WTC11 (cell line): ENCODE measurements at regions not wholly inside any gene's neighbourhood (a gene's known extent, or its start where the extent isn't known, plus 50 kb on each side); places are given as distances from the start of the nearest gene placed in this dataset.

Source experiments
- ATAC-seq: fragments of 200-7000 bp; cut with Tn5 transposase; 2 replicates; pipeline ENCODE4 v1.10.0; 2021; ENCODE audit warnings: mild to moderate bottlenecking, moderate library complexity
- CTCF ChIA-PET: fragments of 300-600 bp; sonication (Branson Sonifier 250); formaldehyde crosslinking; loops from one replicate; lab custom pipeline; 2021; ENCODE audit warnings: antibody characterized with exemption; lab: Charles Lee
- POLR2A ChIA-PET: fragments of 350-600 bp; sonication (Branson Sonifier 250); formaldehyde crosslinking; loops from one replicate; lab custom pipeline; 2021; ENCODE audit warnings: antibody characterized with exemption; lab: Charles Lee
- DNase-seq: peaks from one replicate; pipeline ENCODE4 v3.0.0; 2021; ENCODE audit warnings: low spot score
- H3K27ac Mint-ChIP-seq: 2 replicates; pipeline ENCODE4 v1.8.0; 2021; ENCODE audit warnings: mixed read lengths
- H3K27me3 Mint-ChIP-seq: 2 replicates; pipeline ENCODE4 v1.8.0; 2021; ENCODE audit warnings: low read depth, mild to moderate bottlenecking, moderate library complexity, mixed read lengths
- H3K36me3 Mint-ChIP-seq: 2 replicates; pipeline ENCODE4 v1.8.0; 2021; ENCODE audit warnings: mixed read lengths
- H3K4me1 Mint-ChIP-seq: 2 replicates; pipeline ENCODE4 v1.8.0; 2022; ENCODE audit warnings: mixed read lengths
- H3K4me3 Mint-ChIP-seq: 2 replicates; pipeline ENCODE4 v1.8.0; 2021; ENCODE audit warnings: mild to moderate bottlenecking, moderate library complexity, mixed read lengths
- H3K9me3 Mint-ChIP-seq: 2 replicates; pipeline ENCODE4 v1.8.0; 2021; ENCODE audit warnings: mixed read lengths
- CREB1 ChIP-seq: sonication (generic); formaldehyde crosslinking; IDR thresholded peaks from 2 replicates; pipeline ENCODE4 v1.8.0; 2023; ENCODE audit warnings: mild to moderate bottlenecking, missing genetic modification reagents
- E2F1 ChIP-seq: sonication (generic); formaldehyde crosslinking; IDR thresholded peaks from 2 replicates; pipeline ENCODE4 v1.8.0; 2022; ENCODE audit warnings: mild to moderate bottlenecking, missing genetic modification reagents
- E2F4 ChIP-seq: sonication (generic); formaldehyde crosslinking; IDR thresholded peaks from 2 replicates; pipeline ENCODE4 v1.8.1; 2022; ENCODE audit warnings: low read depth, mild to moderate bottlenecking, moderate library complexity, missing genetic modification reagents, borderline replicate concordance
- E2F5 ChIP-seq: sonication (generic); formaldehyde crosslinking; IDR thresholded peaks from 2 replicates; pipeline ENCODE4 v1.8.1; 2022; ENCODE audit warnings: mild to moderate bottlenecking, moderate library complexity, missing genetic modification reagents
- ELF4 ChIP-seq: sonication (generic); formaldehyde crosslinking; IDR thresholded peaks from 2 replicates; pipeline ENCODE4 v1.8.1; 2022; ENCODE audit warnings: low read depth, mild to moderate bottlenecking, moderate library complexity, missing genetic modification reagents
- ESRRA ChIP-seq: sonication (generic); formaldehyde crosslinking; IDR thresholded peaks from 2 replicates; pipeline ENCODE4 v1.8.1; 2022; ENCODE audit warnings: mild to moderate bottlenecking, missing genetic modification reagents, borderline replicate concordance
- GABPB1 ChIP-seq: sonication (generic); formaldehyde crosslinking; IDR thresholded peaks from 2 replicates; pipeline ENCODE4 v1.8.1; 2023; ENCODE audit warnings: mild to moderate bottlenecking, missing genetic modification reagents
- GRHL2 ChIP-seq: fragments of 250-450 bp; sonication (Bioruptor Pico); IDR thresholded peaks from 2 replicates; pipeline ENCODE4 v1.8.0; 2022; ENCODE audit warnings: mild to moderate bottlenecking, moderate library complexity; ENCODE audit not compliant: insufficient replicate concordance, severe bottlenecking
- KAT7 ChIP-seq: sonication (generic); formaldehyde crosslinking; IDR thresholded peaks from 2 replicates; pipeline ENCODE4 v1.8.1; 2023; ENCODE audit warnings: missing genetic modification reagents, mild to moderate bottlenecking, borderline replicate concordance
- NFYB ChIP-seq: sonication (generic); formaldehyde crosslinking; conservative IDR thresholded peaks from 2 replicates; pipeline ENCODE4 v1.8.0; 2022; ENCODE audit warnings: low read depth, missing genetic modification reagents
- NR3C1 ChIP-seq: sonication (generic); formaldehyde crosslinking; conservative IDR thresholded peaks from 2 replicates; pipeline ENCODE4 v1.8.1; 2023; ENCODE audit warnings: low read depth, mild to moderate bottlenecking, missing genetic modification reagents
- OVOL2 ChIP-seq: fragments of 250-450 bp; sonication (Bioruptor Pico); IDR thresholded peaks from 2 replicates; pipeline ENCODE4 v1.9.0; 2021; ENCODE audit warnings: mild to moderate bottlenecking, borderline replicate concordance
- PRDM15 ChIP-seq: sonication (generic); formaldehyde crosslinking; IDR thresholded peaks from 2 replicates; pipeline ENCODE4 v1.8.0; 2022; ENCODE audit warnings: missing genetic modification reagents
- SOX15 ChIP-seq: fragments of 250-450 bp; sonication (Bioruptor Pico); IDR thresholded peaks from 2 replicates; pipeline ENCODE4 v1.9.0; 2021; ENCODE audit warnings: mild to moderate bottlenecking
- TP53 ChIP-seq: sonication (generic); formaldehyde crosslinking; IDR thresholded peaks from 2 replicates; pipeline ENCODE4 v1.8.1; 2023; ENCODE audit warnings: mild to moderate bottlenecking, missing genetic modification reagents
- ZBTB21 ChIP-seq: sonication (generic); formaldehyde crosslinking; IDR thresholded peaks from 2 replicates; pipeline ENCODE4 v1.8.1; 2023; ENCODE audit warnings: mild to moderate bottlenecking, missing genetic modification reagents, borderline replicate concordance
- ZBTB43 ChIP-seq: sonication (generic); formaldehyde crosslinking; IDR thresholded peaks from 2 replicates; pipeline ENCODE4 v1.8.1; 2023; ENCODE audit warnings: mild to moderate bottlenecking, missing genetic modification reagents
- ZNF317 ChIP-seq: sonication (generic); formaldehyde crosslinking; IDR thresholded peaks from 2 replicates; pipeline ENCODE4 v1.8.1; 2023; ENCODE audit warnings: low read depth, mild to moderate bottlenecking, moderate library complexity, missing genetic modification reagents, borderline replicate concordance
- ZNF423 ChIP-seq: fragments of 250-450 bp; sonication (Bioruptor Pico); IDR thresholded peaks from 2 replicates; pipeline ENCODE4 v2.1.2; 2022; ENCODE audit warnings: mild to moderate bottlenecking, moderate library complexity
- TF ChIP-seq, protein P1 (sequence below): sonication (generic); formaldehyde crosslinking; IDR thresholded peaks from 2 replicates; pipeline ENCODE4 v1.8.1; 2022; ENCODE audit warnings: missing genetic modification reagents, borderline replicate concordance
- TF ChIP-seq, protein P2 (sequence below): sonication (generic); formaldehyde crosslinking; IDR thresholded peaks from 2 replicates; pipeline ENCODE4 v1.8.0; 2022; ENCODE audit warnings: mild to moderate bottlenecking, missing genetic modification reagents
- TF ChIP-seq, protein P3 (sequence below): sonication (generic); formaldehyde crosslinking; IDR thresholded peaks from 2 replicates; pipeline ENCODE4 v1.8.1; 2023; ENCODE audit warnings: mild to moderate bottlenecking, missing genetic modification reagents, moderate library complexity

DNA sequence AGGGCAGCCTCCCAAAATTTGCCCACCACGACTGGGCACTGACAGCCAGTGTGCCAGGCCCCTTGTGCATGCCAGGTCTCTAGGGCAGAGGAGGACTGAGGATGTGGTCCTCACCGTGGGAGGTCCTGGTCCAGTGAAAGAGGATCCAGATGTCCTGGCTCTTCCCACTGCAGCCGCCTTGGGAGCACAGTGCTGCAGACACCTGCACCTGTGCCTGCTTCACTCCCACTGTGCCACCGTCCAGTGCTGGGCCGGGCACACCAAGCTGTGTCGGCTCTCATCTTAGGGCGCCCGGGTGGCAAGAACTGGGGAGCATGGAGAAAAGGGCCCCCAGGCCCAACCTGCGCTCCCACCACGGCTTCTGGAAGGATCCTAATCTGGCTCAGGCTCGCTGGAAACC, 1147.1 kb downstream of the BRD1 start:
- H3K27me3 Mint-ChIP-seq: no peaks in the 10 kb centered on the region
- ATAC-seq: no peak
- H3K9me3 Mint-ChIP-seq: no peaks in the 10 kb centered on the region
- no peak overlapping the region for H3K4me3 Mint-ChIP-seq
- DNase-seq: no peak
- TF ChIP-seq ZBTB43 (CRISPR knock-in tag) (no peak), E2F1 (CRISPR knock-in tag) (no peak), NR3C1 (CRISPR knock-in tag) (no peak), E2F5 (no peak), GRHL2 (CRISPR knock-in tag) (no peak), ELF4 (CRISPR knock-in tag) (no peak), OVOL2 (CRISPR knock-in tag) (no peak)
- TF ChIP-seq, protein P1, sequence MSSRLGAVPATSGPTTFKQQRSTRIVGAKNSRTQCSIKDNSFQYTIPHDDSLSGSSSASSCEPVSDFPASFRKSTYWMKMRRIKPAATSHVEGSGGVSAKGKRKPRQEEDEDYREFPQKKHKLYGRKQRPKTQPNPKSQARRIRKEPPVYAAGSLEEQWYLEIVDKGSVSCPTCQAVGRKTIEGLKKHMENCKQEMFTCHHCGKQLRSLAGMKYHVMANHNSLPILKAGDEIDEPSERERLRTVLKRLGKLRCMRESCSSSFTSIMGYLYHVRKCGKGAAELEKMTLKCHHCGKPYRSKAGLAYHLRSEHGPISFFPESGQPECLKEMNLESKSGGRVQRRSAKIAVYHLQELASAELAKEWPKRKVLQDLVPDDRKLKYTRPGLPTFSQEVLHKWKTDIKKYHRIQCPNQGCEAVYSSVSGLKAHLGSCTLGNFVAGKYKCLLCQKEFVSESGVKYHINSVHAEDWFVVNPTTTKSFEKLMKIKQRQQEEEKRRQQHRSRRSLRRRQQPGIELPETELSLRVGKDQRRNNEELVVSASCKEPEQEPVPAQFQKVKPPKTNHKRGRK (CRISPR knock-in tag): no peak
- TF ChIP-seq, all 79 proteins: peak for 0
- Mint-ChIP-seq H3K36me3 (no peaks in the 10 kb centered on the region), H3K27ac (no peak overlapping the region), H3K4me1 (peaks cover 24% of the 10 kb centered on the region)
- CTCF ChIA-PET: no interaction called here
- POLR2A ChIA-PET: no interaction called here

DNA sequence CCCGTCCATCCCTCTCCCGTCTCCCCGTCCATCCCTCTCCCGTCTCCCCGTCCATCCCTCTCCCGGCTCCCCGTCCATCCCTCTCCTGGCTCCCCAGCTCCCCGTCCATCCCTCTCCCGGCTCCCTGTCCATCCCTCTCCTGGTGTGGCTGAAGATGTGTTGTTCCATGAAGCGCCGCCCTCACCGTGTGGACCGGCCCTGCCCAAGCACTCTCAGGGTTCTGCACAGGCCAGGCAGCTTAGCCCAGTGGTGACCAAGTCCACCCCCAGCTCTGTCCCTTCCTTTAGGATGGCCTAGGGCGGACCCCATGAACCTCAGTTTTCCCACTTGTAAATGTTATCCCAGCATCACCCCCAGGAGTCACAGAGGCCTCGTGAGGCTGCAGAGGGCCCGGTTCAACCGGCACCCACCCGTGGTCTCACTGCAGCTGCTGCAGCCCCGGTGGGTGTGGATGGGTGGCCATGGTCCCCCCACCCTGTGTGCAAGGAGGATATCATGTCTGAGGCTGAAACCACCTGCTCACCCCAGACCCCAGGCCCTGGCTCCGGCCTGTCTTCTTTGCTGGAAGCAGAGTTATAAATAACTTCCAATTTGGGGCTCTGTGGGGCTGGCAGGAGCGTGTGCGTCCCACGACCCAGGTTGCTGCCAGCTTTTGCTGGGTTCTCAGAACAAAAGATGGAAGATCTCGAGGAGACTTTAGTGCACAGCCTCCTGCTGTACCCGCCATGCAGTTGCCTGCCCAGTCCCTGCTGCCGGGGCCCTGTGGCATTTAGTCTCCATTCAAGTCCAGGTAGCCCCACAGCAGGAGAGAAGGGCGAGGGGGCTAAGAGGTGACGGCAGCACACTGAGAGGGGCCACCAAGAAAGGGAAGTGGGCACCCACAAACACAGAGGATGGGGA, 1147.8 kb downstream of the BRD1 start:
- POLR2A ChIA-PET: no interaction called here
- Mint-ChIP-seq H3K36me3 (no peaks in the 10 kb centered on the region), H3K4me3 (no peak overlapping the region), H3K9me3 (no peaks in the 10 kb centered on the region), H3K4me1 (peaks cover 18% of the 10 kb centered on the region), H3K27me3 (no peaks in the 10 kb centered on the region), H3K27ac (no peak overlapping the region)
- DNase-seq: no peak
- no peak for ATAC-seq
- CTCF ChIA-PET: no interaction called here
- TF ChIP-seq NFYB (CRISPR knock-in tag) (no peak), GABPB1 (CRISPR knock-in tag) (no peak), ESRRA (CRISPR knock-in tag) (no peak), ZNF423 (CRISPR knock-in tag) (no peak), TP53 (no peak), CREB1 (CRISPR knock-in tag) (no peak), PRDM15 (CRISPR knock-in tag) (no peak), ZNF317 (CRISPR knock-in tag) (no peak), E2F4 (CRISPR knock-in tag) (no peak), ZBTB21 (CRISPR knock-in tag) (no peak), KAT7 (CRISPR knock-in tag) (no peak), SOX15 (CRISPR knock-in tag) (no peak)
- TF ChIP-seq, protein P2, sequence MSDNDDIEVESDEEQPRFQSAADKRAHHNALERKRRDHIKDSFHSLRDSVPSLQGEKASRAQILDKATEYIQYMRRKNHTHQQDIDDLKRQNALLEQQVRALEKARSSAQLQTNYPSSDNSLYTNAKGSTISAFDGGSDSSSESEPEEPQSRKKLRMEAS (CRISPR knock-in tag): no peak
- TF ChIP-seq, protein P3, sequence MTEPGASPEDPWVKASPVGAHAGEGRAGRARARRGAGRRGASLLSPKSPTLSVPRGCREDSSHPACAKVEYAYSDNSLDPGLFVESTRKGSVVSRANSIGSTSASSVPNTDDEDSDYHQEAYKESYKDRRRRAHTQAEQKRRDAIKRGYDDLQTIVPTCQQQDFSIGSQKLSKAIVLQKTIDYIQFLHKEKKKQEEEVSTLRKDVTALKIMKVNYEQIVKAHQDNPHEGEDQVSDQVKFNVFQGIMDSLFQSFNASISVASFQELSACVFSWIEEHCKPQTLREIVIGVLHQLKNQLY (CRISPR knock-in tag): no peak
